Prostate gland (tissue), 2 donors: ENCODE measurements at regions not wholly inside any gene's neighbourhood (a gene's known extent, or its start where the extent isn't known, plus 50 kb on each side); places are given as distances from the start of the nearest gene placed in this dataset.

Experiments used
- DNase-seq: peaks from one replicate; pipeline ENCODE4 v3.0.0-alpha.2; 2019; ENCODE audit warnings: low spot score
- H3K27ac ChIP-seq, 2 donors: fragments of 200-600 bp; sonication (generic); 2 replicates each; pipeline ENCODE4 v1.5.1; 2017 to 2019
- H3K27me3 ChIP-seq: fragments of 200-600 bp; sonication (generic); replicated peaks from 2 replicates; pipeline ENCODE4 v1.5.1; 2019; ENCODE audit not compliant: insufficient read depth
- H3K36me3 ChIP-seq, 2 donors: fragments of 200-600 bp; sonication (generic); 1 replicate in 1 of 2; 2 replicates in 1 of 2; pipeline versions ENCODE4 v1.5.1 to v1.8.1; 2017 to 2019
- H3K4me1 ChIP-seq: fragments of 200-600 bp; sonication (generic); replicated peaks from 2 replicates; pipeline ENCODE4 v1.5.1; 2019
- H3K4me3 ChIP-seq, 2 donors: fragments of 200-600 bp; sonication (generic); 2 replicates each; pipeline ENCODE4 v1.5.1; 2017 to 2019
- H3K9me3 ChIP-seq: fragments of 200-600 bp; sonication (generic); 2 replicates; pipeline ENCODE4 v1.5.1; 2017
- CTCF ChIP-seq, 4 experiments: fragments of 200-600 bp in 2 of 4; fragments of 450-650 bp in 2 of 4; sonication (generic) in 2 of 4; IDR thresholded peaks; 1 replicate in 3 of 4; 2 replicates in 1 of 4; pipeline ENCODE4 v1.5.1; 2016 to 2019; ENCODE audit warnings: antibody characterized with exemption in 4 of 4, mild to moderate bottlenecking in 2 of 4, moderate library complexity in 2 of 4
- POLR2A ChIP-seq: fragments of 450-650 bp; IDR thresholded peaks from one replicate; pipeline ENCODE4 v1.6.1; 2016; ENCODE audit warnings: antibody characterized with exemption, mild to moderate bottlenecking
- POLR2AphosphoS5 ChIP-seq: sonication (generic); formaldehyde crosslinking; IDR thresholded peaks from one replicate; pipeline ENCODE4 v1.6.1; 2017; ENCODE audit warnings: antibody characterized with exemption
- WGBS: methylation state at CpG from one replicate; pipeline ENCODE4 v1.1.5; 2018; 5-methylcytosine and 5-hydroxymethylcytosine counted together
- intact Hi-C: fragments of 100-400 bp; cut with DNase I; formaldehyde crosslinking; loops from one replicate; pipeline ENCODE4 v1.14.2; 2022

- Histone ChIP-seq H3K4me3 (no peak overlapping the region), H3K27ac (no peak overlapping the region), H3K9me3 (no peaks in the 10 kb centered on the region), H3K27me3 (no peaks in the 10 kb centered on the region), H3K36me3 (no peaks in the 10 kb centered on the region), H3K4me1 (no peaks in the 10 kb centered on the region)
- WGBS = 92% methylated on average over 4 of the region's 4 CpGs
- TF ChIP-seq POLR2AphosphoS5 = no peak
- no peak for TF ChIP-seq CTCF (IDR thresholded peaks at IDR 0.05)
- no peak for TF ChIP-seq POLR2A
- intact Hi-C loops = no loop called here
- no peak for DNase-seq
Measured at GRCh38 chr2:14321357-14321756, 311.2 kb upstream of the LRATD1 start.

- no peak for DNase-seq
- Histone ChIP-seq H3K4me3 (no peak overlapping the region), H3K27me3 (no peaks in the 10 kb centered on the region), H3K36me3 (no peaks in the 10 kb centered on the region), H3K9me3 (no peaks in the 10 kb centered on the region), H3K27ac (no peak overlapping the region), H3K4me1 (no peaks in the 10 kb centered on the region)
- intact Hi-C loops = no loop called here
- 41% methylated on average over 2 of the region's 2 CpGs for WGBS
- TF ChIP-seq CTCF (IDR thresholded peaks at IDR 0.05) (no peak), POLR2AphosphoS5 (no peak), POLR2A (no peak)
Measured at GRCh38 chr2:14322306-14322705, 310.2 kb upstream of the LRATD1 start.

GRCh38 chr2:14324308-14324707 lies 308.2 kb upstream of the LRATD1 start:
- H3K36me3 ChIP-seq = no peaks in the 10 kb centered on the region
- H3K4me3 ChIP-seq = no peak overlapping the region
- intact Hi-C loops = no loop called here
- no peaks in the 10 kb centered on the region for H3K9me3 ChIP-seq
- no peaks in the 10 kb centered on the region for H3K4me1 ChIP-seq
- DNase-seq = no peak
- 85% methylated on average over 2 of the region's 2 CpGs for WGBS
- TF ChIP-seq POLR2A (no peak), CTCF (IDR thresholded peaks at IDR 0.05) (no peak), POLR2AphosphoS5 (no peak)
- H3K27me3 ChIP-seq = no peaks in the 10 kb centered on the region
- no peak overlapping the region for H3K27ac ChIP-seq

- intact Hi-C loops = no loop called here
- TF ChIP-seq CTCF (IDR thresholded peaks at IDR 0.05) = no peak
- TF ChIP-seq POLR2A = no peak
- no peak for TF ChIP-seq POLR2AphosphoS5
- no peaks in the 10 kb centered on the region for H3K27me3 ChIP-seq
- no peak overlapping the region for H3K27ac ChIP-seq
- no peaks in the 10 kb centered on the region for H3K4me1 ChIP-seq
- H3K9me3 ChIP-seq = no peaks in the 10 kb centered on the region
- no peak for DNase-seq
- no peaks in the 10 kb centered on the region for H3K36me3 ChIP-seq
- H3K4me3 ChIP-seq = no peak overlapping the region
Measured at GRCh38 chr2:14330884-14331283, 301.6 kb upstream of the LRATD1 start.

GRCh38 chr2:14336759-14337382 lies 295.6 kb upstream of the LRATD1 start:
- H3K36me3 ChIP-seq = no peaks in the 10 kb centered on the region
- no peaks in the 10 kb centered on the region for H3K9me3 ChIP-seq
- no peaks in the 10 kb centered on the region for H3K4me1 ChIP-seq
- no peak for DNase-seq
- no peak overlapping the region for H3K27ac ChIP-seq
- no peak for TF ChIP-seq CTCF (IDR thresholded peaks at IDR 0.05)
- no peak for TF ChIP-seq POLR2A
- TF ChIP-seq POLR2AphosphoS5 = no peak
- WGBS = 71% methylated on average over 2 of the region's 2 CpGs
- intact Hi-C loops = no loop called here
- H3K4me3 ChIP-seq = no peak overlapping the region
- H3K27me3 ChIP-seq = no peaks in the 10 kb centered on the region
